ENCODE measurements at regions not wholly inside any gene's neighbourhood (a gene's known extent, or its start where the extent isn't known, plus 50 kb on each side); places are given as distances from the start of the nearest gene placed in this dataset.

- TF ChIP-seq CTCF (IDR thresholded peaks at IDR 0.05 in 8 of 11, conservative IDR thresholded peaks at IDR 0.05 in 3 of 11) (no peak), POLR2A (IDR thresholded peaks at IDR 0.05) (no peak)
Observed at GRCh38 chr20:53749499-53749898, 155.9 kb upstream of the ZNF217 start.

All from spleen (tissue), 7 donors.